Erythroblast (primary cell): ENCODE measurements at regions not wholly inside any gene's neighbourhood (a gene's known extent, or its start where the extent isn't known, plus 50 kb on each side); places are given as distances from the start of the nearest gene placed in this dataset.

Source experiments
- GATA1 ChIP-seq: IDR thresholded peaks from 2 replicates; pipeline ENCODE4 v1.6.1; 2011; ENCODE audit warnings: low read depth, mild to moderate bottlenecking, control low read depth, low read length, moderate library complexity
- POLR2A ChIP-seq: IDR thresholded peaks from 2 replicates; pipeline ENCODE4 v1.6.1; 2011; ENCODE audit warnings: mild to moderate bottlenecking, low read length

- TF ChIP-seq POLR2A, result no peak
- TF ChIP-seq GATA1, result no peak
Measured at GRCh38 chr2:7363906-7364305, 446.7 kb downstream of the RNF144A start.
